DMS114 treated with DMSO at 0.1 percent for 48 hours (cell line): ENCODE measurements at regions not wholly inside any gene's neighbourhood (a gene's known extent, or its start where the extent isn't known, plus 50 kb on each side); places are given as distances from the start of the nearest gene placed in this dataset.

Experiments used
- DNase-seq: peaks from one replicate; lab custom pipeline; 2025; ENCODE audit not compliant: unreplicated experiment; lab: John Stamatoyannopoulos, UW

GRCh38 chr7:67738145-67738544 is 741.5 kb downstream of the TYW1 start:
- no peak for DNase-seq

GRCh38 chr7:67738958-67739357 is 742.3 kb downstream of the TYW1 start:
- no peak for DNase-seq

GRCh38 chr7:67743501-67743900 is 746.9 kb downstream of the TYW1 start:
- DNase-seq: no peak

- DNase-seq: no peak
Measured at GRCh38 chr7:67752227-67752626, 755.6 kb downstream of the TYW1 start.

- no peak for DNase-seq
Measured at GRCh38 chr7:67753891-67754290, 757.3 kb downstream of the TYW1 start.

GRCh38 chr7:67754651-67755050 is 758.0 kb downstream of the TYW1 start:
- no peak for DNase-seq

- no peak for DNase-seq
Measured at GRCh38 chr7:67758551-67758950, 761.9 kb downstream of the TYW1 start.

- no peak for DNase-seq
Measured at GRCh38 chr7:67760971-67761370, 764.3 kb downstream of the TYW1 start.

GRCh38 chr7:67762516-67762915 is 765.9 kb downstream of the TYW1 start:
- no peak for DNase-seq

- DNase-seq: no peak
Measured at GRCh38 chr7:67764289-67764688, 767.7 kb downstream of the TYW1 start.

GRCh38 chr7:67765481-67766175 is 769.0 kb downstream of the TYW1 start:
- no peak for DNase-seq

GRCh38 chr7:67766906-67767410 is 770.3 kb downstream of the TYW1 start:
- DNase-seq: no peak

- no peak for DNase-seq
Measured at GRCh38 chr7:67771846-67772605, 775.4 kb downstream of the TYW1 start.

GRCh38 chr7:67773081-67773480 is 776.4 kb downstream of the TYW1 start:
- no peak for DNase-seq

- no peak for DNase-seq
Measured at GRCh38 chr7:67777119-67777518, 780.5 kb downstream of the TYW1 start.

- no peak for DNase-seq
Measured at GRCh38 chr7:67781841-67782240, 785.2 kb downstream of the TYW1 start.

- no peak for DNase-seq
Measured at GRCh38 chr7:67786021-67786420, 789.4 kb downstream of the TYW1 start.

GRCh38 chr7:67788669-67789068 is 792.0 kb downstream of the TYW1 start:
- peak; percentile 5 for DNase-seq

GRCh38 chr7:67791918-67792317 is 795.3 kb downstream of the TYW1 start:
- no peak for DNase-seq

GRCh38 chr7:67794544-67794943 is 797.9 kb downstream of the TYW1 start:
- DNase-seq: no peak

GRCh38 chr7:67803789-67804188 is 807.2 kb downstream of the TYW1 start:
- no peak for DNase-seq

- no peak for DNase-seq
Measured at GRCh38 chr7:67805921-67806471, 809.4 kb downstream of the TYW1 start.
